ENCODE measurements at regions not wholly inside any gene's neighbourhood (a gene's known extent, or its start where the extent isn't known, plus 50 kb on each side); places are given as distances from the start of the nearest gene placed in this dataset.

- TF ChIP-seq CTCF (IDR thresholded peaks at IDR 0.05; ENCODE audit: insufficient read depth, low read depth, low read length), result no peak
- TF ChIP-seq EZH2 (IDR thresholded peaks at IDR 0.05; ENCODE audit: insufficient read depth, low read length), result no peak
Measured at GRCh38 chr18:43751835-43752234, 474.5 kb upstream of the SYT4 start.
